HepG2 (cell line): ENCODE measurements at regions not wholly inside any gene's neighbourhood (a gene's known extent, or its start where the extent isn't known, plus 50 kb on each side); places are given as distances from the start of the nearest gene placed in this dataset.

ENCODE experiments used
- ATAC-seq: fragments of 200-7000 bp; cut with Tn5 transposase; 3 replicates; pipeline ENCODE4 v1.9.1; 2020; ENCODE audit warnings: mild to moderate bottlenecking, moderate library complexity
- BruUV-seq: library from RNA; stranded (reverse); fragments of 400-500 nt; replicated peaks from 2 replicates; lab custom pipeline; 2021; lab: Mats Ljungman, UMichigan
- CTCF ChIA-PET: fragments of 300-600 bp; formaldehyde crosslinking; extraction: SDS; loops from one replicate; lab custom pipeline; 2021; ENCODE audit warnings: low total read pairs, inconsistent platforms, low intra/inter-chr PET ratio; lab: Yijun Ruan, JAX
- POLR2A ChIA-PET: fragments of 350-600 bp; sonication (Branson Sonifier 250); formaldehyde crosslinking; loops from one replicate; lab custom pipeline; 2020; ENCODE audit warnings: antibody characterized with exemption, inconsistent platforms; lab: Yijun Ruan, JAX
- DNase-seq: peaks from one replicate; pipeline ENCODE4 v3.0.0-alpha.2; 2015; ENCODE audit warnings: low spot score
- FAIRE-seq: peaks from 3 replicates; lab custom pipeline; 2011; peaks lifted over from hg19 to GRCh38; lab: Jason Lieb, UNC
- H2AFZ ChIP-seq: one replicate; pipeline ENCODE4 v1.6.1; 2011; ENCODE audit warnings: low read length, inconsistent platforms
- H3K27ac ChIP-seq: fragments of 300-600 bp; 3 replicates; pipeline ENCODE4 v1.8.0; 2011; ENCODE audit warnings: mixed run types, mild to moderate bottlenecking, mixed read lengths, low read length, inconsistent platforms; ENCODE audit not compliant: insufficient read depth; ENCODE audit errors: extremely low read length
- H3K27me3 ChIP-seq, 2 experiments: fragments of 200-600 bp in 1 of 2; 2 replicates in 1 of 2; 3 replicates in 1 of 2; pipeline versions ENCODE4 v1.6.0 to v1.8.0; 2011; ENCODE audit warnings: low read length in 2 of 2, mild to moderate bottlenecking in 2 of 2, moderate library complexity in 2 of 2, inconsistent platforms in 1 of 2; ENCODE audit not compliant: insufficient read depth in 2 of 2, control insufficient read depth in 1 of 2
- H3K36me3 ChIP-seq, 2 experiments: fragments of 200-600 bp in 1 of 2; replicated peaks in 1 of 2; 2 replicates in 1 of 2; 3 replicates in 1 of 2; pipeline versions ENCODE4 v1.5.1 to v1.8.0; 2011; ENCODE audit warnings: low read length in 2 of 2, inconsistent platforms in 1 of 2; ENCODE audit not compliant: insufficient read depth in 2 of 2, control insufficient read depth in 1 of 2
- H3K4me1 ChIP-seq: 2 replicates; pipeline ENCODE4 v1.5.1; 2012; ENCODE audit warnings: low read length, inconsistent platforms; ENCODE audit not compliant: insufficient read depth
- H3K4me2 ChIP-seq: 2 replicates; pipeline ENCODE4 v1.6.0; 2011; ENCODE audit warnings: low read depth, low read length, inconsistent platforms
- H3K4me3 ChIP-seq, 3 experiments: fragments of 200-600 bp in 1 of 3; sonication (generic), shearing (Covaris generic) in 1 of 3; replicated peaks in 1 of 3; 2 replicates each; pipeline ENCODE4 v1.5.1; 2011 to 2016; ENCODE audit warnings: low read length in 3 of 3, inconsistent platforms in 2 of 3, low read depth in 2 of 3, mild to moderate bottlenecking in 2 of 3, control low read depth in 1 of 3, mixed read lengths in 1 of 3; ENCODE audit not compliant: insufficient read depth in 1 of 3
- H3K79me2 ChIP-seq: one replicate; pipeline ENCODE4 v1.6.1; 2011; ENCODE audit warnings: low read length, inconsistent platforms; ENCODE audit not compliant: insufficient read depth
- H3K9ac ChIP-seq: 2 replicates; pipeline ENCODE4 v1.6.0; 2011; ENCODE audit warnings: mild to moderate bottlenecking, low read depth, low read length, inconsistent platforms; ENCODE audit not compliant: insufficient read depth
- H3K9me3 ChIP-seq: 2 replicates; pipeline ENCODE4 v1.5.1; 2012; ENCODE audit warnings: mild to moderate bottlenecking, low read length
- H4K20me1 ChIP-seq: 2 replicates; pipeline ENCODE4 v1.6.0; 2011; ENCODE audit warnings: inconsistent platforms, mild to moderate bottlenecking, low read length, moderate library complexity; ENCODE audit not compliant: insufficient read depth
- AKAP8 ChIP-seq: sonication (generic); formaldehyde crosslinking; IDR thresholded peaks from 2 replicates; pipeline ENCODE4 v1.5.1; 2020; ENCODE audit warnings: mild to moderate bottlenecking, missing genetic modification reagents
- FOXP1 ChIP-seq, 2 experiments: fragments of 450-650 bp in 1 of 2; IDR thresholded peaks; 2 replicates each; pipeline ENCODE4 v1.6.1; 2017 to 2018; ENCODE audit warnings: antibody characterized with exemption in 1 of 2
- HIC2 ChIP-seq: sonication (generic); formaldehyde crosslinking; IDR thresholded peaks from 2 replicates; pipeline ENCODE4 v1.9.0; 2022; ENCODE audit warnings: low read depth, missing genetic modification reagents
- KDM1A ChIP-seq: IDR thresholded peaks from 2 replicates; pipeline ENCODE4 v1.6.1; 2016; ENCODE audit warnings: missing compliant biosample characterization
- MEF2D ChIP-seq: sonication (generic); formaldehyde crosslinking; IDR thresholded peaks from 2 replicates; pipeline ENCODE4 v1.5.1; 2020; ENCODE audit warnings: mild to moderate bottlenecking, missing genetic modification reagents
- SCMH1 ChIP-seq: sonication (generic); formaldehyde crosslinking; IDR thresholded peaks from 2 replicates; pipeline ENCODE4 v1.9.0; 2021; ENCODE audit warnings: missing genetic modification reagents, mild to moderate bottlenecking, borderline replicate concordance
- SKIL ChIP-seq: sonication (generic); formaldehyde crosslinking; IDR thresholded peaks from 2 replicates; pipeline ENCODE4 v1.8.0; 2022; ENCODE audit warnings: missing genetic modification reagents, mild to moderate bottlenecking, moderate library complexity, borderline replicate concordance
- ZNF607 ChIP-seq: sonication (generic); formaldehyde crosslinking; IDR thresholded peaks from 2 replicates; pipeline ENCODE4 v1.5.1; 2020; ENCODE audit warnings: missing genetic modification reagents, mild to moderate bottlenecking, borderline replicate concordance
- in situ Hi-C: cut with HindIII; loops from 2 replicates; pipeline ENCODE4 v1.10.0; 2017; ENCODE audit warnings: low pct_unique_long_range_greater_than_20kb; ENCODE audit not compliant: extremely low pct_ligation_motif_present
- intact Hi-C: fragments of 100-400 bp; cut with micrococcal nuclease; formaldehyde crosslinking; loops from one replicate; pipeline ENCODE4 v1.10.0; 2022; ENCODE audit not compliant: unreplicated experiment

- intact Hi-C loops, result no loop called here
Measured at GRCh38 chr2:198695879-198696278, 761.9 kb downstream of the SATB2 start.

More at GRCh38 chr2:198695879-198696278, 761.9 kb downstream of the SATB2 start:
- Histone ChIP-seq H3K4me3 (no peak overlapping the region), H3K27me3 (no peaks in the 10 kb centered on the region; a peak in 1 of 5 replicates), H3K79me2 (no peaks in the 10 kb centered on the region), H3K9me3 (no peaks in the 10 kb centered on the region), H3K4me2 (no peak overlapping the region), H3K36me3 (no peaks in the 10 kb centered on the region), H3K9ac (no peak overlapping the region), H4K20me1 (no peaks in the 10 kb centered on the region), H3K27ac (no peak overlapping the region), H2AFZ (no peak overlapping the region), H3K4me1 (peaks cover 7% of the 10 kb centered on the region; the same call in 1 of the 2 replicates)
- no peak for ATAC-seq
- ChIA-PET POLR2A (no interaction called here), CTCF (no interaction called here)
- FAIRE-seq, result no peak
- BruUV-seq, result no TSS peak
- TF ChIP-seq FOXP1 (IDR thresholded peaks at IDR 0.05), result no peak
- TF ChIP-seq FOXP1 (CRISPR knock-in tag; IDR thresholded peaks at IDR 0.05), result no peak
- TF ChIP-seq ZNF607 (CRISPR knock-in tag), result no peak
- TF ChIP-seq SCMH1 (CRISPR knock-in tag), result no peak
- no peak for TF ChIP-seq SKIL (CRISPR knock-in tag)
- no peak for TF ChIP-seq MEF2D (CRISPR knock-in tag)
- TF ChIP-seq HIC2, result no peak
- no peak for TF ChIP-seq AKAP8 (CRISPR knock-in tag)
- TF ChIP-seq KDM1A (CRISPR knock-in tag), result no peak
- no peak for DNase-seq
- in situ Hi-C loops, result no loop called here
